GM12892 (cell line): ENCODE measurements at regions not wholly inside any gene's neighbourhood (a gene's known extent, or its start where the extent isn't known, plus 50 kb on each side); places are given as distances from the start of the nearest gene placed in this dataset.

Experiments
- POLR2A ChIP-seq: IDR thresholded peaks from 2 replicates; pipeline ENCODE4 v1.6.1; 2011; ENCODE audit warnings: low read depth, low read length, control low read depth
- POLR2AphosphoS5 ChIP-seq: IDR thresholded peaks from 2 replicates; pipeline ENCODE4 v1.6.1; 2011; ENCODE audit warnings: low read depth, low read length, control low read depth

GRCh38 chr9:71179183-71179582, 57.8 kb upstream of the TRPM3 start:
- no peak for TF ChIP-seq POLR2A
- no peak for TF ChIP-seq POLR2AphosphoS5
